PFSK-1 (cell line): ENCODE measurements at regions not wholly inside any gene's neighbourhood (a gene's known extent, or its start where the extent isn't known, plus 50 kb on each side); places are given as distances from the start of the nearest gene placed in this dataset.

ENCODE experiments used
- FOXP2 ChIP-seq: optimal IDR thresholded peaks from 2 replicates; pipeline ENCODE3; 2011; ENCODE audit warnings: borderline replicate concordance, control low read depth, inconsistent platforms; ENCODE audit not compliant: insufficient read depth; ENCODE audit errors: extremely low read length, extremely low read depth
- POLR2AphosphoS5 ChIP-seq: IDR thresholded peaks from 2 replicates; pipeline ENCODE4 v1.6.1; 2012; ENCODE audit warnings: low read depth, mild to moderate bottlenecking, control low read depth, low read length, moderate library complexity
- REST ChIP-seq, 2 experiments: IDR thresholded peaks; 2 replicates each; pipeline versions ENCODE4 v1.6.1 to v1.8.0; 2011 to 2012; ENCODE audit warnings: low read depth in 2 of 2, low read length in 2 of 2, control low read depth in 1 of 2, inconsistent platforms in 1 of 2, mild to moderate bottlenecking in 1 of 2, moderate library complexity in 1 of 2; ENCODE audit not compliant: insufficient read depth in 1 of 2
- SIN3A ChIP-seq: IDR thresholded peaks from 2 replicates; pipeline ENCODE4 v1.6.1; 2012; ENCODE audit warnings: mild to moderate bottlenecking, low read length, moderate library complexity, borderline replicate concordance; ENCODE audit not compliant: insufficient read depth
- TAF1 ChIP-seq: IDR thresholded peaks from 2 replicates; pipeline ENCODE4 v1.6.1; 2012; ENCODE audit warnings: low read length, control low read depth, borderline replicate concordance; ENCODE audit not compliant: insufficient read depth

GRCh38 chr1:42070996-42071395 is 82.2 kb upstream of the GUCA2B start:
- TF ChIP-seq SIN3A (no peak), TAF1 (no peak), POLR2AphosphoS5 (no peak), REST (IDR thresholded peaks at IDR 0.05; ENCODE audit: insufficient read depth in 1 of 2, low read depth in 2 of 2, low read length in 2 of 2) (no peak), FOXP2 (no peak)

GRCh38 chr1:42057800-42058199 is 95.4 kb upstream of the GUCA2B start:
- no peak for TF ChIP-seq TAF1
- no peak for TF ChIP-seq SIN3A
- no peak for TF ChIP-seq POLR2AphosphoS5
- no peak for TF ChIP-seq FOXP2

GRCh38 chr1:42056460-42056859 is 96.8 kb upstream of the GUCA2B start:
- TF ChIP-seq REST (IDR thresholded peaks at IDR 0.05; ENCODE audit: insufficient read depth in 1 of 2, low read depth in 2 of 2, low read length in 2 of 2) (no peak), POLR2AphosphoS5 (no peak), FOXP2 (no peak), SIN3A (no peak), TAF1 (no peak)

GRCh38 chr1:42055061-42055460 is 98.1 kb upstream of the GUCA2B start:
- TF ChIP-seq POLR2AphosphoS5 (no peak), REST (IDR thresholded peaks at IDR 0.05; ENCODE audit: insufficient read depth in 1 of 2, low read depth in 2 of 2, low read length in 2 of 2) (no peak), TAF1 (no peak), SIN3A (no peak), FOXP2 (no peak)

- TF ChIP-seq SIN3A (no peak), FOXP2 (no peak), REST (IDR thresholded peaks at IDR 0.05; ENCODE audit: insufficient read depth in 1 of 2, low read depth in 2 of 2, low read length in 2 of 2) (no peak), POLR2AphosphoS5 (no peak), TAF1 (no peak)
Measured at GRCh38 chr1:42052072-42052699, 101.0 kb upstream of the GUCA2B start.
